BLaER1 treated with 17β-estradiol and CSF1 and Interleukin-3, amounts not matched to agents 10 nM and 100 nM (cell line): ENCODE measurements at regions not wholly inside any gene's neighbourhood (a gene's known extent, or its start where the extent isn't known, plus 50 kb on each side); places are given as distances from the start of the nearest gene placed in this dataset.

Source experiments
- H3K27ac ChIP-seq, 11 experiments: shearing (Covaris generic); formaldehyde crosslinking; 2 replicates each; pipeline ENCODE4 v1.8.1; 2022
- H3K27me3 ChIP-seq, 11 experiments: shearing (Covaris generic); formaldehyde crosslinking; 2 replicates each; pipeline ENCODE4 v1.8.1; 2022
- H3K36me3 ChIP-seq, 11 experiments: shearing (Covaris generic); formaldehyde crosslinking; 2 replicates each; pipeline ENCODE4 v1.8.1; 2022
- H3K4me1 ChIP-seq, 10 experiments: shearing (Covaris generic); formaldehyde crosslinking; 2 replicates each; pipeline ENCODE4 v1.8.1; 2022
- H3K4me2 ChIP-seq, 11 experiments: shearing (Covaris generic); formaldehyde crosslinking; 2 replicates each; pipeline ENCODE4 v1.8.1; 2022
- H3K4me3 ChIP-seq, 10 experiments: shearing (Covaris generic); formaldehyde crosslinking; 2 replicates each; pipeline ENCODE4 v1.8.1; 2022
- H3K9ac ChIP-seq, 11 experiments: shearing (Covaris generic); formaldehyde crosslinking; 2 replicates each; pipeline ENCODE4 v1.8.1; 2022
- H3K9me3 ChIP-seq, 11 experiments: shearing (Covaris generic); formaldehyde crosslinking; replicated peaks in 1 of 11; 2 replicates each; pipeline ENCODE4 v1.8.1; 2022
- H4K20me1 ChIP-seq, 11 experiments: shearing (Covaris generic); formaldehyde crosslinking; 2 replicates each; pipeline ENCODE4 v1.8.1; 2022
- Cebpa-rat ChIP-seq, 11 experiments: shearing (Covaris generic); IDR thresholded peaks; 2 replicates each; pipeline ENCODE4 v1.8.1; 2022

- peaks cover 0 to 12% (median 8%) of the 10 kb centered on the region in 10 experiments; a peak in 12 of 20 replicates for H3K4me1 ChIP-seq
- no peak overlapping the region for H3K27ac ChIP-seq
- no peak overlapping the region for H3K4me3 ChIP-seq
- no peak for TF ChIP-seq Cebpa-rat (IDR thresholded peaks at IDR 0.05)
- H3K4me2 ChIP-seq = no peak overlapping the region
- H3K27me3 ChIP-seq = no peaks in the 10 kb centered on the region
- no peaks in the 10 kb centered on the region for H3K36me3 ChIP-seq
- no peak overlapping the region for H3K9ac ChIP-seq
- no peaks in the 10 kb centered on the region for H4K20me1 ChIP-seq
- H3K9me3 ChIP-seq = no peaks in the 10 kb centered on the region
Measured at GRCh38 chr11:116096272-116096995, 592.2 kb upstream of the CADM1 start.

- Histone ChIP-seq H4K20me1 (no peaks in the 10 kb centered on the region), H3K27me3 (no peaks in the 10 kb centered on the region), H3K9ac (no peak overlapping the region), H3K4me1 (peaks cover 0 to 2% (median 0%) of the 10 kb centered on the region in 10 experiments; a peak in 3 of 20 replicates), H3K4me2 (no peak overlapping the region), H3K9me3 (no peaks in the 10 kb centered on the region), H3K36me3 (no peaks in the 10 kb centered on the region), H3K27ac (no peak overlapping the region), H3K4me3 (no peak overlapping the region)
- TF ChIP-seq Cebpa-rat (IDR thresholded peaks at IDR 0.05) = no peak
Measured at GRCh38 chr11:116093481-116094270, 589.5 kb upstream of the CADM1 start.

GRCh38 chr11:116093065-116093464 is 588.9 kb upstream of the CADM1 start:
- H3K9ac ChIP-seq = no peak overlapping the region
- H3K4me2 ChIP-seq = no peak overlapping the region
- H4K20me1 ChIP-seq = no peaks in the 10 kb centered on the region
- no peaks in the 10 kb centered on the region for H3K4me1 ChIP-seq
- H3K4me3 ChIP-seq = no peak overlapping the region
- no peaks in the 10 kb centered on the region for H3K27me3 ChIP-seq
- no peak for TF ChIP-seq Cebpa-rat (IDR thresholded peaks at IDR 0.05)
- no peaks in the 10 kb centered on the region for H3K9me3 ChIP-seq
- no peak overlapping the region for H3K27ac ChIP-seq
- H3K36me3 ChIP-seq = no peaks in the 10 kb centered on the region

- no peak for TF ChIP-seq Cebpa-rat (IDR thresholded peaks at IDR 0.05)
- Histone ChIP-seq H3K27ac (no peak overlapping the region), H3K27me3 (no peaks in the 10 kb centered on the region), H3K36me3 (no peaks in the 10 kb centered on the region), H4K20me1 (no peaks in the 10 kb centered on the region), H3K4me3 (no peak overlapping the region), H3K4me1 (no peaks in the 10 kb centered on the region), H3K4me2 (no peak overlapping the region), H3K9me3 (no peaks in the 10 kb centered on the region), H3K9ac (no peak overlapping the region)
Measured at GRCh38 chr11:116086426-116086825, 582.2 kb upstream of the CADM1 start.

GRCh38 chr11:116085031-116085635 is 580.9 kb upstream of the CADM1 start:
- no peak overlapping the region for H3K4me3 ChIP-seq
- H4K20me1 ChIP-seq = no peaks in the 10 kb centered on the region
- H3K4me1 ChIP-seq = no peaks in the 10 kb centered on the region
- H3K9ac ChIP-seq = no peak overlapping the region
- H3K36me3 ChIP-seq = no peaks in the 10 kb centered on the region
- H3K9me3 ChIP-seq = peaks cover 0 to 7% (median 1%) of the 10 kb centered on the region in 11 experiments; a peak in 6 of 22 replicates
- no peak for TF ChIP-seq Cebpa-rat (IDR thresholded peaks at IDR 0.05)
- H3K27me3 ChIP-seq = no peaks in the 10 kb centered on the region
- H3K27ac ChIP-seq = no peak overlapping the region
- H3K4me2 ChIP-seq = no peak overlapping the region

- TF ChIP-seq Cebpa-rat (IDR thresholded peaks at IDR 0.05) = no peak
- peaks cover 0 to 10% (median 6%) of the 10 kb centered on the region in 11 experiments; a peak in 6 of 22 replicates for H3K9me3 ChIP-seq
- H4K20me1 ChIP-seq = no peaks in the 10 kb centered on the region
- H3K9ac ChIP-seq = no peak overlapping the region
- no peak overlapping the region for H3K4me3 ChIP-seq
- no peaks in the 10 kb centered on the region for H3K36me3 ChIP-seq
- H3K27me3 ChIP-seq = no peaks in the 10 kb centered on the region
- H3K4me2 ChIP-seq = no peak overlapping the region
- no peak overlapping the region for H3K27ac ChIP-seq
- no peaks in the 10 kb centered on the region for H3K4me1 ChIP-seq
Measured at GRCh38 chr11:116084511-116084910, 580.3 kb upstream of the CADM1 start.

GRCh38 chr11:116082256-116082655 is 578.0 kb upstream of the CADM1 start:
- Histone ChIP-seq H3K9me3 (peaks cover 0 to 12% (median 6%) of the 10 kb centered on the region in 11 experiments; a peak in 8 of 22 replicates), H3K27ac (no peak overlapping the region), H3K4me2 (no peak overlapping the region), H3K9ac (no peak overlapping the region), H3K27me3 (no peaks in the 10 kb centered on the region), H3K4me3 (no peak overlapping the region), H3K4me1 (no peaks in the 10 kb centered on the region), H3K36me3 (no peaks in the 10 kb centered on the region), H4K20me1 (no peaks in the 10 kb centered on the region)
- TF ChIP-seq Cebpa-rat (IDR thresholded peaks at IDR 0.05) = no peak

- Histone ChIP-seq H3K9ac (no peak overlapping the region), H4K20me1 (no peaks in the 10 kb centered on the region), H3K9me3 (peaks cover 0 to 12% (median 6%) of the 10 kb centered on the region in 11 experiments; a peak in 8 of 22 replicates), H3K27me3 (no peaks in the 10 kb centered on the region), H3K4me1 (peaks cover 0 to 7% (median 3%) of the 10 kb centered on the region in 10 experiments; a peak in 13 of 20 replicates), H3K27ac (no peak overlapping the region), H3K36me3 (no peaks in the 10 kb centered on the region), H3K4me3 (no peak overlapping the region), H3K4me2 (no peak overlapping the region)
- TF ChIP-seq Cebpa-rat (IDR thresholded peaks at IDR 0.05) = peak in 2 of 11 experiments; percentile 25 to 52; a peak in 3 of 22 replicates
Measured at GRCh38 chr11:116079580-116079979, 575.4 kb upstream of the CADM1 start.

- TF ChIP-seq Cebpa-rat (IDR thresholded peaks at IDR 0.05) = no peak
- no peak overlapping the region for H3K4me3 ChIP-seq
- peaks cover 0 to 12% (median 6%) of the 10 kb centered on the region in 11 experiments; a peak in 8 of 22 replicates for H3K9me3 ChIP-seq
- no peak overlapping the region for H3K9ac ChIP-seq
- H3K27me3 ChIP-seq = no peaks in the 10 kb centered on the region
- H4K20me1 ChIP-seq = no peaks in the 10 kb centered on the region
- peaks cover 0 to 20% (median 13%) of the 10 kb centered on the region in 10 experiments; a peak in 13 of 20 replicates for H3K4me1 ChIP-seq
- H3K4me2 ChIP-seq = no peak overlapping the region
- no peaks in the 10 kb centered on the region for H3K36me3 ChIP-seq
- no peak overlapping the region for H3K27ac ChIP-seq
Measured at GRCh38 chr11:116078101-116078591, 573.9 kb upstream of the CADM1 start.
